Psoas muscle (tissue), 7 donors: ENCODE measurements at regions not wholly inside any gene's neighbourhood (a gene's known extent, or its start where the extent isn't known, plus 50 kb on each side); places are given as distances from the start of the nearest gene placed in this dataset.

Source experiments
- ATAC-seq, 4 donors: fragments of 200-7000 bp; cut with Tn5 transposase; one replicate each; pipeline ENCODE4 v1.9.1; 2020; ENCODE audit warnings: moderate library complexity in 3 of 4, mild to moderate bottlenecking in 2 of 4
- DNase-seq, 2 donors: peaks; one replicate each; pipeline ENCODE4 v3.0.0-alpha.2; 2020
- H3K27ac ChIP-seq: fragments of 200-600 bp; one replicate; pipeline ENCODE4 v1.8.0; 2022
- H3K27me3 ChIP-seq, 3 donors: fragments of 200-600 bp in 1 of 3; one replicate each; pipeline versions ENCODE4 v1.6.1 to v1.8.0; 2013 to 2022; ENCODE audit warnings: low read length in 2 of 3, mild to moderate bottlenecking in 2 of 3, moderate library complexity in 1 of 3; ENCODE audit not compliant: insufficient read depth in 3 of 3
- H3K36me3 ChIP-seq, 2 donors: fragments of 200-600 bp in 1 of 2; one replicate each; pipeline versions ENCODE4 v1.6.1 to v1.8.0; 2013 to 2022; ENCODE audit warnings: low read depth in 1 of 2, mild to moderate bottlenecking in 1 of 2, moderate library complexity in 1 of 2; ENCODE audit not compliant: insufficient read depth in 1 of 2
- H3K4me1 ChIP-seq: fragments of 200-600 bp; one replicate; pipeline ENCODE4 v1.8.0; 2022
- H3K4me3 ChIP-seq: fragments of 200-600 bp; one replicate; pipeline ENCODE4 v1.8.0; 2022; ENCODE audit warnings: mild to moderate bottlenecking
- H3K9me3 ChIP-seq: fragments of 200-600 bp; one replicate; pipeline ENCODE4 v1.8.0; 2022
- WGBS, 3 donors: extraction: QIAGEN DNeasy Blood & Tissue Kit; methylation state at CpG; one replicate each; pipeline versions ENCODE4 v1.1.6 to v1.1.7; 2013; 5-methylcytosine and 5-hydroxymethylcytosine counted together
- intact Hi-C, 2 donors: fragments of 100-400 bp; cut with DNase I; formaldehyde crosslinking; loops; one replicate each; pipeline versions ENCODE4 v1.11.0 to v1.14.2; 2022
- TF ChIP-seq, protein P1 (sequence below): fragments of 200-600 bp; IDR thresholded peaks from one replicate; pipeline ENCODE4 v1.8.0; 2022; ENCODE audit warnings: antibody characterized with exemption
- donor health status: healthy with polysubstance abuse.
- donor health status: DM: no; HTN: no; CAD: no; lungs with moderate emphysema.
- donor health status: Bipolar disorder and iron deficiency.
- donor health status: healthy.
- donor health status: DM: yes; HTN: yes; CAD: no.
- donor health status: DM: no; HTN: no; CAD: no.
- donor health status: DM: yes; HTN: yes; CAD: no.

- Histone ChIP-seq H3K9me3 (no peaks in the 10 kb centered on the region), H3K4me1 (no peaks in the 10 kb centered on the region), H3K27me3 (peaks cover 0 to 3% (median 0%) of the 10 kb centered on the region in 3 donors), H3K27ac (no peak overlapping the region), H3K4me3 (no peak overlapping the region), H3K36me3 (no peaks in the 10 kb centered on the region)
- intact Hi-C loops, result no loop called here
- TF ChIP-seq, protein P1, sequence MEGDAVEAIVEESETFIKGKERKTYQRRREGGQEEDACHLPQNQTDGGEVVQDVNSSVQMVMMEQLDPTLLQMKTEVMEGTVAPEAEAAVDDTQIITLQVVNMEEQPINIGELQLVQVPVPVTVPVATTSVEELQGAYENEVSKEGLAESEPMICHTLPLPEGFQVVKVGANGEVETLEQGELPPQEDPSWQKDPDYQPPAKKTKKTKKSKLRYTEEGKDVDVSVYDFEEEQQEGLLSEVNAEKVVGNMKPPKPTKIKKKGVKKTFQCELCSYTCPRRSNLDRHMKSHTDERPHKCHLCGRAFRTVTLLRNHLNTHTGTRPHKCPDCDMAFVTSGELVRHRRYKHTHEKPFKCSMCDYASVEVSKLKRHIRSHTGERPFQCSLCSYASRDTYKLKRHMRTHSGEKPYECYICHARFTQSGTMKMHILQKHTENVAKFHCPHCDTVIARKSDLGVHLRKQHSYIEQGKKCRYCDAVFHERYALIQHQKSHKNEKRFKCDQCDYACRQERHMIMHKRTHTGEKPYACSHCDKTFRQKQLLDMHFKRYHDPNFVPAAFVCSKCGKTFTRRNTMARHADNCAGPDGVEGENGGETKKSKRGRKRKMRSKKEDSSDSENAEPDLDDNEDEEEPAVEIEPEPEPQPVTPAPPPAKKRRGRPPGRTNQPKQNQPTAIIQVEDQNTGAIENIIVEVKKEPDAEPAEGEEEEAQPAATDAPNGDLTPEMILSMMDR, result no peak
- 44 to 58% (median 48%) methylated on average over 1 of the region's 1 CpG for WGBS, 3 donors
- ATAC-seq (no peak), DNase-seq (no peak)
Measured at GRCh38 chr13:34308725-34309124, 490.8 kb downstream of the RFC3 start.

- TF ChIP-seq, protein P1, result no peak
- H3K4me3 ChIP-seq, result no peak overlapping the region
- no peaks in the 10 kb centered on the region for H3K36me3 ChIP-seq
- ATAC-seq (no peak), DNase-seq (no peak)
- WGBS, 3 donors, result 33 to 67% (median 39%) methylated on average over 3 of the region's 3 CpGs
- H3K27ac ChIP-seq, result no peak overlapping the region
- no peaks in the 10 kb centered on the region for H3K9me3 ChIP-seq
- peaks cover 0 to 3% (median 0%) of the 10 kb centered on the region in 3 donors for H3K27me3 ChIP-seq
- H3K4me1 ChIP-seq, result no peaks in the 10 kb centered on the region
- intact Hi-C loops, result no loop called here
Measured at GRCh38 chr13:34310539-34310938, 492.6 kb downstream of the RFC3 start.

- ATAC-seq, result no peak
- Histone ChIP-seq H3K27ac (no peak overlapping the region), H3K9me3 (no peaks in the 10 kb centered on the region), H3K27me3 (peaks cover 0 to 3% (median 0%) of the 10 kb centered on the region in 3 donors), H3K4me1 (no peaks in the 10 kb centered on the region), H3K4me3 (no peak overlapping the region), H3K36me3 (no peaks in the 10 kb centered on the region)
- TF ChIP-seq, protein P1, result no peak
- DNase-seq, result no peak
- intact Hi-C loops, result no loop called here
Measured at GRCh38 chr13:34311251-34311650, 493.3 kb downstream of the RFC3 start.

- peaks cover 0 to 3% (median 0%) of the 10 kb centered on the region in 3 donors for H3K27me3 ChIP-seq
- intact Hi-C loops, result no loop called here
- 93 to 96% (median 93%) methylated on average over 1 of the region's 1 CpG for WGBS, 3 donors
- H3K36me3 ChIP-seq, result no peaks in the 10 kb centered on the region
- DNase-seq (no peak), ATAC-seq (no peak)
- H3K27ac ChIP-seq, result no peak overlapping the region
- H3K4me1 ChIP-seq, result no peaks in the 10 kb centered on the region
- no peaks in the 10 kb centered on the region for H3K9me3 ChIP-seq
- H3K4me3 ChIP-seq, result no peak overlapping the region
- TF ChIP-seq, protein P1, result no peak
Measured at GRCh38 chr13:34312578-34312977, 494.6 kb downstream of the RFC3 start.

DNA sequence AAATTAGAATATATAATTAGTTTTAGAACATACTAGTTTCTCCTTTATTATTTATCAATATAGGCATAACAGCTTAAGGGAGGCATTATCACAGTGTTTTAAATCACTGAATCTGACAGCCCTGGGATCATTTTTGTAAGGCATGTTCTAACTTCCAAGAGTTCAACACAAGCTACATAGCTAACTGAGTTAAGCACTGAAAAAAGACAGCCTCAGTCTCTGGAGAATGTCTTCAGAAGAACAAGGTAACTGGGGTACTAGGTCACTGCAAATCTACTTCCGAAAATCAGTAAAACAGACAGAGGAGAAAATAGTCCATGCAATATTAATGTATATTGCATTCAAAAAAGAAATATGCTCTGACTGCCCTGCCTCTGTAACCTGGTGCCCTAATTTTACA is 502.1 kb downstream of the RFC3 start:
- intact Hi-C loops, result no loop called here
- 80 to 100% (median 89%) methylated on average over 1 of the region's 1 CpG for WGBS, 3 donors
- Histone ChIP-seq H3K27me3 (no peaks in the 10 kb centered on the region), H3K9me3 (no peaks in the 10 kb centered on the region), H3K36me3 (no peaks in the 10 kb centered on the region), H3K27ac (no peak overlapping the region), H3K4me1 (no peaks in the 10 kb centered on the region), H3K4me3 (no peak overlapping the region)
- ATAC-seq (no peak), DNase-seq (no peak)
- TF ChIP-seq, protein P1, result no peak
